Neural progenitor cell (in vitro differentiated cells): ENCODE measurements at regions not wholly inside any gene's neighbourhood (a gene's known extent, or its start where the extent isn't known, plus 50 kb on each side); places are given as distances from the start of the nearest gene placed in this dataset.

Source experiments
- EZH2 ChIP-seq: fragments of 200-600 bp; sonication (generic); IDR thresholded peaks from 2 replicates; pipeline ENCODE4 v1.6.1; 2017; ENCODE audit warnings: antibody characterized with exemption, mild to moderate bottlenecking, moderate library complexity
- TF ChIP-seq, protein P1 (sequence below): fragments of 200-600 bp; sonication (generic); IDR thresholded peaks from 2 replicates; pipeline ENCODE4 v1.5.1; 2017; ENCODE audit warnings: antibody characterized with exemption, mild to moderate bottlenecking

DNA sequence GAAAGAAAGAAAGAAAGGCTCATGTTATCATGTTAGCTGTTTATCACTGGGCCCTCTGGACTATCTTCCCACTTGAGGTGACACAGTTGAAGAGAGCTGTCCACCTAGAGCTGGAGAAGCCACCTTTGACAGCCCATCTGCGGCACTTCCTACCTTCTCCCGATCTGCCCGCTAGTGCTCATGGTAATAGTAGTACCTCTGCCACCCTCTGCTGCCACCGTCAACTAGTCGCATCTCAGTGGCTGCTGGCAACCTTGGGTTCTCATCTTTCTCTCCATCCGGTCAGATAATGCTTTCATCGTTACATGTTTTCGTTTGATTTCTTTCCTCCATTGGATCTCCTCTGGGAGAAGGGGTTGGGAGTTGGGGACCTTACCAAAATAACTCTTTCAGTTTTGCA lies 63.2 kb upstream of the COPS8 start:
- TF ChIP-seq, protein P1, sequence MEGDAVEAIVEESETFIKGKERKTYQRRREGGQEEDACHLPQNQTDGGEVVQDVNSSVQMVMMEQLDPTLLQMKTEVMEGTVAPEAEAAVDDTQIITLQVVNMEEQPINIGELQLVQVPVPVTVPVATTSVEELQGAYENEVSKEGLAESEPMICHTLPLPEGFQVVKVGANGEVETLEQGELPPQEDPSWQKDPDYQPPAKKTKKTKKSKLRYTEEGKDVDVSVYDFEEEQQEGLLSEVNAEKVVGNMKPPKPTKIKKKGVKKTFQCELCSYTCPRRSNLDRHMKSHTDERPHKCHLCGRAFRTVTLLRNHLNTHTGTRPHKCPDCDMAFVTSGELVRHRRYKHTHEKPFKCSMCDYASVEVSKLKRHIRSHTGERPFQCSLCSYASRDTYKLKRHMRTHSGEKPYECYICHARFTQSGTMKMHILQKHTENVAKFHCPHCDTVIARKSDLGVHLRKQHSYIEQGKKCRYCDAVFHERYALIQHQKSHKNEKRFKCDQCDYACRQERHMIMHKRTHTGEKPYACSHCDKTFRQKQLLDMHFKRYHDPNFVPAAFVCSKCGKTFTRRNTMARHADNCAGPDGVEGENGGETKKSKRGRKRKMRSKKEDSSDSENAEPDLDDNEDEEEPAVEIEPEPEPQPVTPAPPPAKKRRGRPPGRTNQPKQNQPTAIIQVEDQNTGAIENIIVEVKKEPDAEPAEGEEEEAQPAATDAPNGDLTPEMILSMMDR: no peak
- TF ChIP-seq EZH2: no peak
